ENCODE measurements at regions not wholly inside any gene's neighbourhood (a gene's known extent, or its start where the extent isn't known, plus 50 kb on each side); places are given as distances from the start of the nearest gene placed in this dataset.

DNA sequence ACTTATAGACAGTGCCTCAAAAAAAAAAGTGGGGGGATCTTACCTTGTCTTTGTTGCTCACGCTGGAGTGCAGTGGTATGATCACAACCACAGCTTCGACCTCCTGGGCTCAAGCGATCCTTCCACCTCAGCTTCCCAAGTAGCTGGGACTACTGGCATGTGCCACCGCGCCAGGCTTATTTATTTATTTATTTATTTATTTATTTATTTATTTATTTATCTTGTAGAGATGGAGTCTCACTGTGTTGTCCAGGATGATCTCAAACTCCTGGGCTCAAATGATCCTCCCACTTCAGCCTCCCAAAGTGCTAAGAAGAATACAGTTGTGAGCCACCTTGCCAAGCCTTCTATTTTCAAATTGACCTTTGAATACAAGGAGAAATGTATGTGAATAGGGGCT is 553.0 kb upstream of the BTBD3 start:
- Histone ChIP-seq H3K27ac (ENCODE audit: low read depth, low read length, severe bottlenecking) (no peak overlapping the region), H3K9me3 (ENCODE audit: control insufficient read depth, low read length) (no peaks in the 10 kb centered on the region), H3K4me1 (ENCODE audit: control insufficient read depth, insufficient read depth, low read length, poor library complexity, severe bottlenecking) (no peaks in the 10 kb centered on the region), H3K36me3 (ENCODE audit: control insufficient read depth, insufficient read depth, low read length) (no peaks in the 10 kb centered on the region), H3K4me3 (ENCODE audit: extremely low read depth, insufficient read depth, low read length, poor library complexity, severe bottlenecking) (no peak overlapping the region)
- WGBS, 2 experiments (ENCODE audit: insufficient coverage in 2 of 2), result 100% methylated on average over 1 of the region's 5 CpGs

- H3K4me3 ChIP-seq (ENCODE audit: extremely low read depth, insufficient read depth, low read length, poor library complexity, severe bottlenecking), result no peak overlapping the region
- 92 to 95% methylated on average over 2 to 4 of the region's 4 CpGs for WGBS, 2 experiments (ENCODE audit: insufficient coverage in 2 of 2)
- H3K36me3 ChIP-seq (ENCODE audit: control insufficient read depth, insufficient read depth, low read length), result no peaks in the 10 kb centered on the region
- no peak overlapping the region for H3K27ac ChIP-seq (ENCODE audit: low read depth, low read length, severe bottlenecking)
- no peaks in the 10 kb centered on the region for H3K4me1 ChIP-seq (ENCODE audit: control insufficient read depth, insufficient read depth, low read length, poor library complexity, severe bottlenecking)
- no peaks in the 10 kb centered on the region for H3K9me3 ChIP-seq (ENCODE audit: control insufficient read depth, low read length)
These were observed 551.0 kb upstream of the BTBD3 start for GRCh38 chr20:11366660-11367059.

DNA sequence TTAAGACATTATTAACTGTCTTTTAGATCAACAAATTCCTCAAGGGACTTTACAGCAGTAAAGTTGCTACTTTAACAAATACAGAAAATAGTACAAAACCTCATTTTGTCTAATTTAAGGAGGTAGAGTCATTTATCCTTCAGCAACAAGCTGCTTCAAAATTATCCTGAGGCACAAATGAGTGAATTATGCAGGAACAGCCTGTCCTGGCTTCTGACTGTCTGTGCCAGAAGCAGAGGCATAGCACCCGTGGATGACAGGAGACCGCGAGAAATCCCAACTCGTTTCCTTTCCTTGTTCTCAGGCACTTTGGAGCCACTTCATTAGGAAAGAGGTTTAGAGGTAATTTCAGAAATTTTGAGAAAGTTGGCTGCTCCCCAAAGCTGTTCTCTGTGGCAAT is 549.2 kb upstream of the BTBD3 start:
- no peaks in the 10 kb centered on the region for H3K36me3 ChIP-seq (ENCODE audit: control insufficient read depth, insufficient read depth, low read length)

DNA sequence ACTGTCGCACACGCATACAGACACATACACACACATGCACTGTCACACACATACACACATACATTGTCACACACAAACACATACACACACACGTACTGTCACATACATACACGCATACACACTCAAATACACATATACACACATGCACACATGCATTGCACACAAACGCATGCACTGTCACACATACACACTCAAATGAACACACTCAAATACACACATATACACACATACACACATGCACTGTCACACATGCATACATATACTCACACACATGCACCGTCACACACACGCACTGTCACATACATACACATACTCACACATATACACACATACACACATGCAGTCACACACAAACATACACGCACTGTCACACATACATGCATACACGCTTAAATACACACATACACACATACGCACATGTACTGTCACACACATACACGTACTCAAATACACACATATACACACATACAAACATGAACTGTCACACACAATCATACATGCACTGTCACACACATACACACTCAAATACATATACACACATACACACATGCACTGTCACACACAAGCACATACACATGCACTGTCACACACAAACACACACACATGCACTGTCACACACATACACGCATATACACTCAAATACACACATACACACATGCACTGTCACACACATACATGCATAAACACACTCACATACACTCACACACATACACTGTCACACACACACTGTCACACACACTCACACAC is 548.6 kb upstream of the BTBD3 start:
- Histone ChIP-seq H3K36me3 (ENCODE audit: control insufficient read depth, insufficient read depth, low read length) (no peaks in the 10 kb centered on the region), H3K4me1 (ENCODE audit: control insufficient read depth, insufficient read depth, low read length, poor library complexity, severe bottlenecking) (no peaks in the 10 kb centered on the region), H3K9me3 (ENCODE audit: control insufficient read depth, low read length) (no peaks in the 10 kb centered on the region), H3K27ac (ENCODE audit: low read depth, low read length, severe bottlenecking) (no peak overlapping the region), H3K4me3 (ENCODE audit: extremely low read depth, insufficient read depth, low read length, poor library complexity, severe bottlenecking) (no peak overlapping the region)
- WGBS, 2 experiments (ENCODE audit: insufficient coverage in 2 of 2), result 86 to 87% methylated on average over 12 of the region's 12 CpGs

More for the DNA sequence above, 549.2 kb upstream of the BTBD3 start:
- H3K4me3 ChIP-seq (ENCODE audit: extremely low read depth, insufficient read depth, low read length, poor library complexity, severe bottlenecking), result no peak overlapping the region
- H3K9me3 ChIP-seq (ENCODE audit: control insufficient read depth, low read length), result no peaks in the 10 kb centered on the region
- 92% methylated on average over 4 of the region's 4 CpGs; no CpG with 5 or more reads in 1 of the 2 experiments for WGBS, 2 experiments (ENCODE audit: insufficient coverage in 2 of 2)
- H3K4me1 ChIP-seq (ENCODE audit: control insufficient read depth, insufficient read depth, low read length, poor library complexity, severe bottlenecking), result no peaks in the 10 kb centered on the region
- no peak overlapping the region for H3K27ac ChIP-seq (ENCODE audit: low read depth, low read length, severe bottlenecking)

- no peaks in the 10 kb centered on the region for H3K9me3 ChIP-seq (ENCODE audit: control insufficient read depth, low read length)
- H3K4me1 ChIP-seq (ENCODE audit: control insufficient read depth, insufficient read depth, low read length, poor library complexity, severe bottlenecking), result no peaks in the 10 kb centered on the region
- H3K4me3 ChIP-seq (ENCODE audit: extremely low read depth, insufficient read depth, low read length, poor library complexity, severe bottlenecking), result no peak overlapping the region
- no CpG with 5 or more reads among the region's 1 CpG for WGBS, 2 experiments (ENCODE audit: insufficient coverage in 2 of 2)
- no peaks in the 10 kb centered on the region for H3K36me3 ChIP-seq (ENCODE audit: control insufficient read depth, insufficient read depth, low read length)
- no peak overlapping the region for H3K27ac ChIP-seq (ENCODE audit: low read depth, low read length, severe bottlenecking)
These were observed 545.9 kb upstream of the BTBD3 start for GRCh38 chr20:11371831-11372230.

DNA sequence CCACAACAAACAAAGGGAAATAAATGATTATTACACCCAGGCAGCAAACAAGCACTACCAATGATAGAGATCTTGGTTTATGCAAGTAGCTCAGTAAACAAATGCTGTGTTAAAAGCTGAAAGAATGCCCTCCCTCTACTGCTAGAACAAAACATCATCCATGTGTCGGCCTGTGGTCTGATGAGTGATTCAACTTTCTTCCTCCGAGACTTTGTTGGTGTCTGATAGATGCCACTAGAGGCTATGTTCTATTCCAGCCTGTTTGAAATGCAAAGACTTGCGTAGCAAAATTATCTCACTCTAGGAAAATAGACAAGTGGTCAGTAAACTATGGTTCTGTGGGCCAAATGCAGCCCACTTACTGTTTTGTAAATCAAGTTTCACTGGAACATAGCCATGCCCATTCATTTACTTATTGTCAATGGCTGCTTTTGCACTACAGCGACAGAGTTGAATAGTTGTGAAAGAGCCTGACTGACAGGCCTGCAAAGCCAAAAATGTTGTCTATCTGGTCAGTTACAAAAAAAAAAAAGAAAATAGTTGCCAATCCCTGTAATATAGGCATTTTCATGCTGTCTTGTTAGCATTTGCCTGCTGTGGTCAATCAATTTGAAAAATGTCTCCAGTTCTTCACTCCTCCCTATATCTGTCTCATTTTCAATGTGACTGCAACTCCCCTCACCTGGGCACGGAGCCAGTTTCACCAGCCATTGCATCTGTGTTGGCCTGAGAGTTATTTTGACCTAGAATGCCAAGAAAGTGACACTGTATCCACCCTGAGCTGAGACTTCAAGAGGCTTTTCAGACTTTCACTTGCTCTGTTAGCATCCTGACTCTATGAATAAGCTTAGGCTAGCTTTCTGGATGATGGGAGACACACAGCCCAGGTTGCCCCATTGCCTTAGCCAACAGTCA is 544.6 kb upstream of the BTBD3 start:
- 69 to 86% methylated on average over 2 to 3 of the region's 5 CpGs for WGBS, 2 experiments (ENCODE audit: insufficient coverage in 2 of 2)
- no peaks in the 10 kb centered on the region for H3K9me3 ChIP-seq (ENCODE audit: control insufficient read depth, low read length)
- no peaks in the 10 kb centered on the region for H3K4me1 ChIP-seq (ENCODE audit: control insufficient read depth, insufficient read depth, low read length, poor library complexity, severe bottlenecking)
- H3K36me3 ChIP-seq (ENCODE audit: control insufficient read depth, insufficient read depth, low read length), result no peaks in the 10 kb centered on the region
- no peak overlapping the region for H3K4me3 ChIP-seq (ENCODE audit: extremely low read depth, insufficient read depth, low read length, poor library complexity, severe bottlenecking)
- no peak overlapping the region for H3K27ac ChIP-seq (ENCODE audit: low read depth, low read length, severe bottlenecking)

- no peaks in the 10 kb centered on the region for H3K9me3 ChIP-seq (ENCODE audit: control insufficient read depth, low read length)
- no peak overlapping the region for H3K4me3 ChIP-seq (ENCODE audit: extremely low read depth, insufficient read depth, low read length, poor library complexity, severe bottlenecking)
- no peak overlapping the region for H3K27ac ChIP-seq (ENCODE audit: low read depth, low read length, severe bottlenecking)
- peaks cover 14% of the 10 kb centered on the region for H3K4me1 ChIP-seq (ENCODE audit: control insufficient read depth, insufficient read depth, low read length, poor library complexity, severe bottlenecking)
- H3K36me3 ChIP-seq (ENCODE audit: control insufficient read depth, insufficient read depth, low read length), result no peaks in the 10 kb centered on the region
- 95% methylated on average over 2 of the region's 4 CpGs; no CpG with 5 or more reads in 1 of the 2 experiments for WGBS, 2 experiments (ENCODE audit: insufficient coverage in 2 of 2)
These were observed 542.4 kb upstream of the BTBD3 start for GRCh38 chr20:11375335-11375734.

DNA sequence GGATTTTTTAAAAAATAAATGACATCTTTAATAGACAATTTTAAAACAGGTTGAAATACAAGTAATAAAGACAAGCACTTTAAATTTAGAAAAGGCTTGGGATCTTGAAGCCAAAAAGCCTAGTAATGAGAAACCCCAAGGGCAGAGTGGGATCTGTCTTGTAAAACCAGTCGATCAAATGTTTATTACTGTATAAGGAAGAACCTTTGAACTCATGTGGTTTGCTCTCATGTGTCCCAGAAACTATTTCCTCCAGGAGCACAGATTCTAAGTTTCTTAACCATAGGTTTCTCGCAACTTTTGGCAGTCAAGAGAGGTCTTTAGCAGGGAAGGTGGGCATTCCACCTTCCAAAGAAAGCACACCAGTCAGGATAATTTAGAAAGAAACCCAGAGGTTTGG is 541.7 kb upstream of the BTBD3 start:
- WGBS, 2 experiments (ENCODE audit: insufficient coverage in 2 of 2), result 100% methylated on average over 1 to 2 of the region's 2 CpGs
- Histone ChIP-seq H3K9me3 (ENCODE audit: control insufficient read depth, low read length) (no peaks in the 10 kb centered on the region), H3K27ac (ENCODE audit: low read depth, low read length, severe bottlenecking) (no peak overlapping the region), H3K36me3 (ENCODE audit: control insufficient read depth, insufficient read depth, low read length) (no peaks in the 10 kb centered on the region), H3K4me3 (ENCODE audit: extremely low read depth, insufficient read depth, low read length, poor library complexity, severe bottlenecking) (no peak overlapping the region), H3K4me1 (ENCODE audit: control insufficient read depth, insufficient read depth, low read length, poor library complexity, severe bottlenecking) (peaks cover 16% of the 10 kb centered on the region)

- Histone ChIP-seq H3K27ac (ENCODE audit: low read depth, low read length, severe bottlenecking) (no peak overlapping the region), H3K4me3 (ENCODE audit: extremely low read depth, insufficient read depth, low read length, poor library complexity, severe bottlenecking) (no peak overlapping the region), H3K4me1 (ENCODE audit: control insufficient read depth, insufficient read depth, low read length, poor library complexity, severe bottlenecking) (peaks cover 16% of the 10 kb centered on the region), H3K9me3 (ENCODE audit: control insufficient read depth, low read length) (no peaks in the 10 kb centered on the region), H3K36me3 (ENCODE audit: control insufficient read depth, insufficient read depth, low read length) (no peaks in the 10 kb centered on the region)
These were observed 541.3 kb upstream of the BTBD3 start for GRCh38 chr20:11376420-11376819.

- Histone ChIP-seq H3K36me3 (ENCODE audit: control insufficient read depth, insufficient read depth, low read length) (no peaks in the 10 kb centered on the region), H3K9me3 (ENCODE audit: control insufficient read depth, low read length) (no peaks in the 10 kb centered on the region), H3K4me3 (ENCODE audit: extremely low read depth, insufficient read depth, low read length, poor library complexity, severe bottlenecking) (no peak overlapping the region), H3K27ac (ENCODE audit: low read depth, low read length, severe bottlenecking) (no peak overlapping the region), H3K4me1 (ENCODE audit: control insufficient read depth, insufficient read depth, low read length, poor library complexity, severe bottlenecking) (peaks cover 16% of the 10 kb centered on the region)
- 100% methylated on average over 1 of the region's 2 CpGs; no CpG with 5 or more reads in 1 of the 2 experiments for WGBS, 2 experiments (ENCODE audit: insufficient coverage in 2 of 2)
These were observed 540.7 kb upstream of the BTBD3 start for GRCh38 chr20:11376998-11377397.

DNA sequence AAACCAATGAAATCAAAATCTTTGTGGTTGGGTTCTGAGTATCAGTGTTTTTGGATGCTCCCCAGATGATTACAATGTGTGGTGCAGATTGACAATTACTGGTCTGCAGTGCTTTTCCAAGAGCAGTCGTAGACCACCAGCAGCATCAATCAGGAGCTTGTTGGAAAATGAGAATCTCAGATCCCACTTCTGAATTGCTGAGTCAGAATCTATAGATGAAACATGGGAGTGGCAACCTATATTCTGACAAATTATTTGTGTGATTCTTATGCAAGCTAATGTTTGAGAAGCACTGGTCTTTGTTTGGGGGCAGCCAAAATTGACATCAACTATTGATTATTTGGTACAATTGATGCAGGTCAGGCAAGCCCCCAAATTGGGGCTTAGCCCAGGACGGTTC is 539.9 kb upstream of the BTBD3 start:
- H3K4me3 ChIP-seq (ENCODE audit: extremely low read depth, insufficient read depth, low read length, poor library complexity, severe bottlenecking), result no peak overlapping the region
- no peaks in the 10 kb centered on the region for H3K9me3 ChIP-seq (ENCODE audit: control insufficient read depth, low read length)
- no peaks in the 10 kb centered on the region for H3K36me3 ChIP-seq (ENCODE audit: control insufficient read depth, insufficient read depth, low read length)
- H3K4me1 ChIP-seq (ENCODE audit: control insufficient read depth, insufficient read depth, low read length, poor library complexity, severe bottlenecking), result peaks cover 16% of the 10 kb centered on the region
- 86% methylated on average over 2 of the region's 2 CpGs for WGBS, 2 experiments (ENCODE audit: insufficient coverage in 2 of 2)
- H3K27ac ChIP-seq (ENCODE audit: low read depth, low read length, severe bottlenecking), result no peak overlapping the region

Measured in mesodermal cell (in vitro differentiated cells).